ENCODE measurements at regions not wholly inside any gene's neighbourhood (a gene's known extent, or its start where the extent isn't known, plus 50 kb on each side); places are given as distances from the start of the nearest gene placed in this dataset.

DNA sequence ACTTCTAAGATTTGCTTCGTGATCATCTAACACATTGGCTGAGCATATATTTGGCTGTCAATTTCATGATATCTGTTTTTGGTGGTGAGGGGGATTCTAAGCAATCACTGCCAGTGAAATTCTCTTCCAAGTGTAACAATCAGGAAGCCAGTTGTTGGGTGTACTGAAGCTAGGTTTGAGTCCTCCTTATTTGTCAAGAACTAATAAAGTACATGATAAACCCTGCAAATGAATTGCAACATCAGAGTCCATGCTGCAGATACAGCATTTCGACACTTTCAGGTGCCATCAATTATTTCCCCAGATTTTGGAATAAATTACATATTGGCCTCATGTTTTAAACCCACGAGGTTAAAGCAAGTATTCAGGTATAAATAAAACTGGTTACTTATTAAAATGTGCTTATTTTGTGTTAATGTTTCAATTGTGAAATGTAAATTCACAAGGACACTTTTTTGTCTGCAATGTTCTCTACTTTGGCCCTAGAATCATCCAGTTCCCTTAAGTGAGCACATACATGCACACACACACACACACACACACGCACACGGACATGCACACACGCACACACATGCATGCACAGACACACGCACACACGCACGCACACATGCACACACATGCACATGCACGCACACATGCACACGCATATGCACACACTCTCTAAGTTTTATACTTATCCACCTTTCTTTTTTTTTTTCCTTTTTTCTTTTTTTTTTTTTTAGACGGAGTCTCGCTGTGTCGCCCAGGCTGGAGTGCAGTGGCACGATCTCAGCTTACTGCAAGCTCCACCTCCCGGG lies 510.2 kb upstream of the KLF6 start:
- no peak overlapping the region for H3K27ac ChIP-seq (ENCODE audit: insufficient read depth, low read depth, low read length)
- H2AFZ ChIP-seq (ENCODE audit: low read depth, low read length) = no peak overlapping the region
- no TSS peak for BruUV-seq (replicated peaks)
- H3K79me2 ChIP-seq (ENCODE audit: control insufficient read depth, insufficient read depth, low read length) = no peaks in the 10 kb centered on the region
- ChIA-PET POLR2A (no interaction called here), CTCF (interaction anchor here (1.1 kb wide), 1 partner anchor 26 kb away, joined by 4 read pairs; no protein-coding TSS in a partner anchor)
- H3K4me1 ChIP-seq (ENCODE audit: control insufficient read depth, extremely low read depth, insufficient read depth, low read length) = no peaks in the 10 kb centered on the region
- no peaks in the 10 kb centered on the region for H3K27me3 ChIP-seq (ENCODE audit: control insufficient read depth in 2 of 2, insufficient read depth in 2 of 2, low read length in 2 of 2)
- H3K4me2 ChIP-seq (ENCODE audit: insufficient read depth, low read length) = no peak overlapping the region
- intact Hi-C loops (cut with micrococcal nuclease) = no loop called here
- H3K9ac ChIP-seq (replicated peaks; ENCODE audit: extremely low read depth, insufficient read depth, low read length) = no peak overlapping the region
- H3K4me3 ChIP-seq (replicated peaks in 1 of 3; ENCODE audit: insufficient read depth in 1 of 3, low read depth in 1 of 3, low read length in 3 of 3) = no peak overlapping the region
- FAIRE-seq (no peak), DNase-seq (ENCODE audit: low read depth, low spot score) (no peak)
- dilution Hi-C loops (cut with MboI; ENCODE audit: extremely low pct_ligation_motif_present, low sequenced_read_pairs) = no loop called here
- no peaks in the 10 kb centered on the region for H4K20me1 ChIP-seq (replicated peaks; ENCODE audit: control insufficient read depth, extremely low read depth, insufficient read depth, low read length)
- TF ChIP-seq GATA2 (IDR thresholded peaks at IDR 0.05; ENCODE audit: insufficient read depth, insufficient read length, low read depth, low read length) = no peak
- TF ChIP-seq, protein P1, sequence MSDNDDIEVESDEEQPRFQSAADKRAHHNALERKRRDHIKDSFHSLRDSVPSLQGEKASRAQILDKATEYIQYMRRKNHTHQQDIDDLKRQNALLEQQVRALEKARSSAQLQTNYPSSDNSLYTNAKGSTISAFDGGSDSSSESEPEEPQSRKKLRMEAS (IDR thresholded peaks at IDR 0.05; ENCODE audit: insufficient read depth, insufficient read length) = no peak
- TF ChIP-seq POLR2AphosphoS5 (IDR thresholded peaks at IDR 0.05; ENCODE audit: insufficient read depth, low read depth, low read length) = no peak
- H3K9me1 ChIP-seq (replicated peaks; ENCODE audit: control insufficient read depth, extremely low read depth, insufficient read depth, low read length) = no peaks in the 10 kb centered on the region
- no peaks in the 10 kb centered on the region for H3K36me3 ChIP-seq (ENCODE audit: control insufficient read depth in 2 of 2, extremely low read depth in 1 of 2, insufficient read depth in 2 of 2, low read length in 2 of 2)
- no peaks in the 10 kb centered on the region for H3K9me3 ChIP-seq (replicated peaks; ENCODE audit: control insufficient read depth, insufficient read depth, low read length)

DNA sequence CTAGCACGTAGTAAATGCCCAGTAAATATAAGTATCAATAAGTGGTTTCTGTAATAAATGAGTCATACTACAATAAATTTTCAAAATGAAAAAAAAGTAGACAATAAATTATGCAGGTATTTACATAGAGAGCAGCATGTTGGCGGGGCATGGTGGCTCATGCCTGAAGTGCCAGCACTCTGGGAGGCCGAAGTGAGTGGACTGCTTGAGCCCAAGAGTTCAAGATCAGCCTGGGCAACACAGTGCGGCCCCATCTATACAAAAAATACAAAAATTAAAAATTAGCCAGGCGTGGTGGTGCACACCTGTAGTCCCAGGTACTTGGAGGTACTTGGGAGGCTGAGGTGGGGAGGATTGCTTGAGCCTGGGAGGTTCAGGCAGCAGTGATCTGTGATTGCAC lies 509.3 kb upstream of the KLF6 start:
- BruUV-seq (replicated peaks) = no TSS peak
- H3K9me1 ChIP-seq (replicated peaks; ENCODE audit: control insufficient read depth, extremely low read depth, insufficient read depth, low read length) = no peaks in the 10 kb centered on the region
- intact Hi-C loops (cut with micrococcal nuclease) = no loop called here
- no peaks in the 10 kb centered on the region for H3K36me3 ChIP-seq (ENCODE audit: control insufficient read depth in 2 of 2, extremely low read depth in 1 of 2, insufficient read depth in 2 of 2, low read length in 2 of 2)
- dilution Hi-C loops (cut with MboI; ENCODE audit: extremely low pct_ligation_motif_present, low sequenced_read_pairs) = no loop called here
- H3K9me3 ChIP-seq (replicated peaks; ENCODE audit: control insufficient read depth, insufficient read depth, low read length) = no peaks in the 10 kb centered on the region
- no peak overlapping the region for H3K27ac ChIP-seq (ENCODE audit: insufficient read depth, low read depth, low read length)
- no peaks in the 10 kb centered on the region for H3K27me3 ChIP-seq (ENCODE audit: control insufficient read depth in 2 of 2, insufficient read depth in 2 of 2, low read length in 2 of 2)
- H2AFZ ChIP-seq (ENCODE audit: low read depth, low read length) = no peak overlapping the region
- no peaks in the 10 kb centered on the region for H3K4me1 ChIP-seq (ENCODE audit: control insufficient read depth, extremely low read depth, insufficient read depth, low read length)
- H3K79me2 ChIP-seq (ENCODE audit: control insufficient read depth, insufficient read depth, low read length) = no peaks in the 10 kb centered on the region
- TF ChIP-seq POLR2A (IDR thresholded peaks at IDR 0.05; ENCODE audit: low read depth, low read length) (no peak), EZH2 (IDR thresholded peaks at IDR 0.05; ENCODE audit: borderline replicate concordance, low read depth, low read length, severe bottlenecking) (no peak), JUN (IDR thresholded peaks at IDR 0.05; ENCODE audit: borderline replicate concordance, insufficient read depth, insufficient read length, low read depth) (no peak), FOS (IDR thresholded peaks at IDR 0.05; ENCODE audit: borderline replicate concordance, insufficient read depth, low read length) (no peak), POLR2AphosphoS5 (IDR thresholded peaks at IDR 0.05; ENCODE audit: insufficient read depth, low read depth, low read length) (no peak), MYC (IDR thresholded peaks at IDR 0.05; ENCODE audit: low read depth, low read length) (no peak), GATA2 (IDR thresholded peaks at IDR 0.05; ENCODE audit: insufficient read depth, insufficient read length, low read depth, low read length) (no peak)
- TF ChIP-seq, protein P2, sequence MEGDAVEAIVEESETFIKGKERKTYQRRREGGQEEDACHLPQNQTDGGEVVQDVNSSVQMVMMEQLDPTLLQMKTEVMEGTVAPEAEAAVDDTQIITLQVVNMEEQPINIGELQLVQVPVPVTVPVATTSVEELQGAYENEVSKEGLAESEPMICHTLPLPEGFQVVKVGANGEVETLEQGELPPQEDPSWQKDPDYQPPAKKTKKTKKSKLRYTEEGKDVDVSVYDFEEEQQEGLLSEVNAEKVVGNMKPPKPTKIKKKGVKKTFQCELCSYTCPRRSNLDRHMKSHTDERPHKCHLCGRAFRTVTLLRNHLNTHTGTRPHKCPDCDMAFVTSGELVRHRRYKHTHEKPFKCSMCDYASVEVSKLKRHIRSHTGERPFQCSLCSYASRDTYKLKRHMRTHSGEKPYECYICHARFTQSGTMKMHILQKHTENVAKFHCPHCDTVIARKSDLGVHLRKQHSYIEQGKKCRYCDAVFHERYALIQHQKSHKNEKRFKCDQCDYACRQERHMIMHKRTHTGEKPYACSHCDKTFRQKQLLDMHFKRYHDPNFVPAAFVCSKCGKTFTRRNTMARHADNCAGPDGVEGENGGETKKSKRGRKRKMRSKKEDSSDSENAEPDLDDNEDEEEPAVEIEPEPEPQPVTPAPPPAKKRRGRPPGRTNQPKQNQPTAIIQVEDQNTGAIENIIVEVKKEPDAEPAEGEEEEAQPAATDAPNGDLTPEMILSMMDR (IDR thresholded peaks at IDR 0.05; ENCODE audit: extremely low read depth in 1 of 2, insufficient read depth in 1 of 2, low read depth in 1 of 2, low read length in 2 of 2) = no peak
- TF ChIP-seq, protein P1 (IDR thresholded peaks at IDR 0.05; ENCODE audit: insufficient read depth, insufficient read length) = no peak
- ChIA-PET CTCF (no interaction called here), POLR2A (no interaction called here)
- H4K20me1 ChIP-seq (replicated peaks; ENCODE audit: control insufficient read depth, extremely low read depth, insufficient read depth, low read length) = no peaks in the 10 kb centered on the region
- FAIRE-seq (no peak), DNase-seq (ENCODE audit: low read depth, low spot score) (no peak)
- no peak overlapping the region for H3K4me3 ChIP-seq (replicated peaks in 1 of 3; ENCODE audit: insufficient read depth in 1 of 3, low read depth in 1 of 3, low read length in 3 of 3)
- H3K9ac ChIP-seq (replicated peaks; ENCODE audit: extremely low read depth, insufficient read depth, low read length) = no peak overlapping the region
- no peak overlapping the region for H3K4me2 ChIP-seq (ENCODE audit: insufficient read depth, low read length)
